Keratinocyte (primary cell): ENCODE measurements at regions not wholly inside any gene's neighbourhood (a gene's known extent, or its start where the extent isn't known, plus 50 kb on each side); places are given as distances from the start of the nearest gene placed in this dataset.

Experiments used
- DNase-seq: peaks from one replicate; pipeline ENCODE4 v3.0.0-alpha.2; 2011; ENCODE audit warnings: low read depth, missing footprints, low spot score
- FAIRE-seq: peaks from 2 replicates; lab custom pipeline; 2011; peaks lifted over from hg19 to GRCh38; lab: Jason Lieb, UNC
- H2AFZ ChIP-seq: 2 replicates; pipeline ENCODE4 v1.6.0; 2012; ENCODE audit warnings: low read length, control low read depth, inconsistent platforms; ENCODE audit not compliant: control insufficient read depth
- H3K27ac ChIP-seq: 2 replicates; pipeline ENCODE4 v1.5.1; 2011; ENCODE audit warnings: low read length; ENCODE audit not compliant: control insufficient read depth, insufficient read depth
- H3K27me3 ChIP-seq: 3 replicates; pipeline ENCODE4 v1.6.0; 2011; ENCODE audit warnings: low read length; ENCODE audit not compliant: control insufficient read depth, insufficient read depth; ENCODE audit errors: extremely low read depth
- H3K36me3 ChIP-seq, 2 experiments: 2 replicates in 1 of 2; 3 replicates in 1 of 2; pipeline ENCODE4 v1.5.1; 2011; ENCODE audit warnings: low read length in 2 of 2, mild to moderate bottlenecking in 1 of 2; ENCODE audit not compliant: control insufficient read depth in 2 of 2, insufficient read depth in 2 of 2; ENCODE audit errors: extremely low read depth in 1 of 2
- H3K4me1 ChIP-seq: 3 replicates; pipeline ENCODE4 v1.5.1; 2011; ENCODE audit warnings: low read length; ENCODE audit not compliant: control insufficient read depth, insufficient read depth; ENCODE audit errors: extremely low read depth
- H3K4me2 ChIP-seq: 3 replicates; pipeline ENCODE4 v1.6.0; 2011; ENCODE audit warnings: low read depth, low read length; ENCODE audit not compliant: control insufficient read depth, insufficient read depth; ENCODE audit errors: extremely low read depth
- H3K4me3 ChIP-seq, 3 experiments: fragments of 200-600 bp in 1 of 3; sonication (generic) in 1 of 3; 2 replicates in 2 of 3; 3 replicates in 1 of 3; pipeline ENCODE4 v1.5.1; 2011 to 2016; ENCODE audit warnings: low read length in 3 of 3, mild to moderate bottlenecking in 3 of 3, control low read depth in 2 of 3, inconsistent platforms in 1 of 3, low read depth in 1 of 3, mixed read lengths in 1 of 3, mixed run types in 1 of 3, moderate library complexity in 1 of 3; ENCODE audit not compliant: control insufficient read depth in 2 of 3, insufficient read depth in 2 of 3; ENCODE audit errors: extremely low read depth in 1 of 3
- H3K79me2 ChIP-seq: 2 replicates; pipeline ENCODE4 v1.6.0; 2012; ENCODE audit warnings: low read length; ENCODE audit not compliant: control insufficient read depth, insufficient read depth
- H3K9ac ChIP-seq: 3 replicates; pipeline ENCODE4 v1.6.0; 2011; ENCODE audit warnings: low read length; ENCODE audit not compliant: control insufficient read depth, insufficient read depth; ENCODE audit errors: extremely low read depth
- H3K9me1 ChIP-seq: 3 replicates; pipeline ENCODE4 v1.6.0; 2011; ENCODE audit warnings: low read length; ENCODE audit not compliant: control insufficient read depth, insufficient read depth; ENCODE audit errors: extremely low read depth
- H3K9me3 ChIP-seq: 2 replicates; pipeline ENCODE4 v1.5.1; 2012; ENCODE audit warnings: low read depth, low read length; ENCODE audit not compliant: control insufficient read depth
- H4K20me1 ChIP-seq: 3 replicates; pipeline ENCODE4 v1.6.0; 2011; ENCODE audit warnings: low read length; ENCODE audit not compliant: control insufficient read depth, insufficient read depth; ENCODE audit errors: extremely low read depth
- EZH2 ChIP-seq: IDR thresholded peaks from one replicate; pipeline ENCODE4 v1.6.1; 2012; ENCODE audit warnings: inconsistent platforms, mild to moderate bottlenecking, low read length, moderate library complexity
- dilution Hi-C: fragments of 300-500 bp; cut with MboI; formaldehyde crosslinking; loops from one replicate; pipeline ENCODE4 v1.7.0; 2020; ENCODE audit warnings: low sequenced_read_pairs; ENCODE audit not compliant: extremely low pct_ligation_motif_present
- TF ChIP-seq, protein P1 (sequence below), 3 experiments: IDR thresholded peaks in 1 of 3; conservative IDR thresholded peaks in 1 of 3; optimal IDR thresholded peaks in 1 of 3; 2 replicates in 2 of 3; 3 replicates in 1 of 3; pipeline versions ENCODE3 to v1.5.1; 2011; ENCODE audit warnings: low read length in 3 of 3, mild to moderate bottlenecking in 3 of 3, moderate library complexity in 2 of 3, control low read depth in 1 of 3, inconsistent platforms in 1 of 3; ENCODE audit not compliant: insufficient read depth in 2 of 3; ENCODE audit errors: extremely low read depth in 1 of 3

DNA sequence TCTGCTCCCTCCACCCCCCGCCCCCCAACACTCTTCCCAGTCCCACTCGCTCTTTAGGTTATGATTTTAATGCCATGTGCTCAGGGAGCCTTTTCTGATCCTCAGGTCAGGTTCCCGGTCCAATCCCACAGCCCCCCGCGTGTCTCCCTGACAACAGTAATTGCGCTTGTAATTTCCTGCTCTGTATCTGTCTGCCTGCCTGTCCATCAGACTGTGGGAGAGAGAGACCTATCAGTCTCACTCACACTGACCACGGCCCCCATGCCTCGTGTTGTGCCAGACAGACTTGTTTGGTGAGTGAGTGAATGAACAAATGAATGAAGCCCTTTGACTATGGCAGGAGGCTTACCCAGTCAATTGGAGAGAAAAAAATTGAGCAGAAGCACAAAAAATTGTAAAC, 50.8 kb upstream of the ECE1 start:
- Histone ChIP-seq H3K4me1 (peaks cover 11% of the 10 kb centered on the region), H3K27ac (no peak overlapping the region), H3K36me3 (no peaks in the 10 kb centered on the region), H3K9me1 (no peaks in the 10 kb centered on the region), H3K79me2 (peaks cover 17% of the 10 kb centered on the region), H3K4me2 (no peak overlapping the region), H4K20me1 (no peaks in the 10 kb centered on the region), H3K9me3 (no peaks in the 10 kb centered on the region), H3K27me3 (no peaks in the 10 kb centered on the region), H3K4me3 (no peak overlapping the region), H3K9ac (no peak overlapping the region), H2AFZ (no peak overlapping the region)
- TF ChIP-seq EZH2 = no peak
- TF ChIP-seq, protein P1, sequence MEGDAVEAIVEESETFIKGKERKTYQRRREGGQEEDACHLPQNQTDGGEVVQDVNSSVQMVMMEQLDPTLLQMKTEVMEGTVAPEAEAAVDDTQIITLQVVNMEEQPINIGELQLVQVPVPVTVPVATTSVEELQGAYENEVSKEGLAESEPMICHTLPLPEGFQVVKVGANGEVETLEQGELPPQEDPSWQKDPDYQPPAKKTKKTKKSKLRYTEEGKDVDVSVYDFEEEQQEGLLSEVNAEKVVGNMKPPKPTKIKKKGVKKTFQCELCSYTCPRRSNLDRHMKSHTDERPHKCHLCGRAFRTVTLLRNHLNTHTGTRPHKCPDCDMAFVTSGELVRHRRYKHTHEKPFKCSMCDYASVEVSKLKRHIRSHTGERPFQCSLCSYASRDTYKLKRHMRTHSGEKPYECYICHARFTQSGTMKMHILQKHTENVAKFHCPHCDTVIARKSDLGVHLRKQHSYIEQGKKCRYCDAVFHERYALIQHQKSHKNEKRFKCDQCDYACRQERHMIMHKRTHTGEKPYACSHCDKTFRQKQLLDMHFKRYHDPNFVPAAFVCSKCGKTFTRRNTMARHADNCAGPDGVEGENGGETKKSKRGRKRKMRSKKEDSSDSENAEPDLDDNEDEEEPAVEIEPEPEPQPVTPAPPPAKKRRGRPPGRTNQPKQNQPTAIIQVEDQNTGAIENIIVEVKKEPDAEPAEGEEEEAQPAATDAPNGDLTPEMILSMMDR (optimal IDR thresholded peaks at IDR 0.05 in 1 of 3, IDR thresholded peaks at IDR 0.05 in 1 of 3, conservative IDR thresholded peaks at IDR 0.05 in 1 of 3; ENCODE audit: extremely low read depth in 1 of 3, insufficient read depth in 2 of 3, low read length in 3 of 3) = no peak
- DNase-seq = no peak
- dilution Hi-C loops = no loop called here
- FAIRE-seq = no peak

DNA sequence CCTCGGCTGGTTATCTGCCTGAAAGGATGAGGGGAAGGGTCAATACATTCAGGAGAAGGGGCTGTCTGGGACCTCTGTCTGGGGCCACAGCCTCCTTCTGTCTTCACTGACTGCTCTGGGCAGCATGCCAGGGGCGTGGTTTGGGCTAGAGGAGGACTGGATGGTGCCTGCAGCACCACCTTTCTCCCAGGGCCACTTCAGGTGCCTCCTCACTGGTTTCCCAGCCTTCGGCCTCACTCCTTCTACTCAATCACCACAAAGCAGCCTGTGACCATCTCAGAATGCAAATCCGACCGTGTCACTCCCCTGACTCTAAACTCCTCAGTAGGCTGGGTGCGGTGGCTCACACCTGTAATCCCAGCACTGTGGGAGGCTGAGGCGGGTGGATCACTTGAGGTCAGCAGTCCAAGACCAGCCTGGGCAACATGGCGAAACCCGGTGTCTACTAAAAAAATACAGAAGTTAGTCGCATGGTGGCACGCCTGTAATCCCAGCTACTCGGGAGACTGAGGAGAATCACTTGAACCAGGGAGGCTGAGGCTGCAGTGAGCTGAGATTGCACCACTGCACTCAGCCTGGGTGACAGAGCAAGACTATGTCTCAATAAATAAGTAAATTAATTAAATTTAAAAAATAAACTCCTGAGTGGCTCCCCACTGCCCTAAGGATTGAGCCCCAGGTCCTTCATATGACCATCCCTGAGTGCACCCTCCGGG, 50.1 kb upstream of the ECE1 start:
- H3K9me3 ChIP-seq = no peaks in the 10 kb centered on the region
- no peak for DNase-seq
- no peak overlapping the region for H3K9ac ChIP-seq
- no peaks in the 10 kb centered on the region for H4K20me1 ChIP-seq
- H3K4me3 ChIP-seq = no peak overlapping the region
- no peaks in the 10 kb centered on the region for H3K9me1 ChIP-seq
- no peaks in the 10 kb centered on the region for H3K36me3 ChIP-seq
- H3K27ac ChIP-seq = no peak overlapping the region
- H2AFZ ChIP-seq = no peak overlapping the region
- no peak overlapping the region for H3K4me2 ChIP-seq
- no peak for TF ChIP-seq EZH2
- TF ChIP-seq, protein P1 (optimal IDR thresholded peaks at IDR 0.05 in 1 of 3, IDR thresholded peaks at IDR 0.05 in 1 of 3, conservative IDR thresholded peaks at IDR 0.05 in 1 of 3; ENCODE audit: extremely low read depth in 1 of 3, insufficient read depth in 2 of 3, low read length in 3 of 3) = no peak
- H3K27me3 ChIP-seq = no peaks in the 10 kb centered on the region
- peaks cover 16% of the 10 kb centered on the region for H3K4me1 ChIP-seq
- peaks cover 17% of the 10 kb centered on the region for H3K79me2 ChIP-seq
- no peak for FAIRE-seq
- dilution Hi-C loops = no loop called here
